ENCODE measurements at regions not wholly inside any gene's neighbourhood (a gene's known extent, or its start where the extent isn't known, plus 50 kb on each side); places are given as distances from the start of the nearest gene placed in this dataset.
"Not testable (repeated sequence)": the region's sequence is repeated elsewhere in the genome, so short reads cannot be mapped to it uniquely, and the experiment has no call there.

DNA sequence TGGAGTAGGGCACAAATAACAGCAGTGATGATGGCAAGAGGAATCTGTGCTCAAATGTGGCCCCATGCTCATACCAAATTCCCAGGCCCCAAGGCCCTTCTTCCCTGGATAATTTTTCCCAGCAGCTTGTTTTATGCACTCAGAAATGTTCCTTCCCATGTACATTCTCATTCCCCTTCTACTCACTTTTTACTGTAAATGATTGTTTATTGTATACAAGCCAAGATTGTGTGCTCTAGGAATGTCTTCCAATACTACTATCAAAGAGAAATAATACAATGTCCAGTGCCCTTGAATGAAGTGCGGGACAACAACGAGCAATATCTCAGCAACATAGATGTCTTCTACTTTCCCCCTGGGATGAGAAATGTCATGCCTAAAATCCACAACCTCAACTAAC is 201.6 kb downstream of the ICOS start:
- TF ChIP-seq, protein P1, sequence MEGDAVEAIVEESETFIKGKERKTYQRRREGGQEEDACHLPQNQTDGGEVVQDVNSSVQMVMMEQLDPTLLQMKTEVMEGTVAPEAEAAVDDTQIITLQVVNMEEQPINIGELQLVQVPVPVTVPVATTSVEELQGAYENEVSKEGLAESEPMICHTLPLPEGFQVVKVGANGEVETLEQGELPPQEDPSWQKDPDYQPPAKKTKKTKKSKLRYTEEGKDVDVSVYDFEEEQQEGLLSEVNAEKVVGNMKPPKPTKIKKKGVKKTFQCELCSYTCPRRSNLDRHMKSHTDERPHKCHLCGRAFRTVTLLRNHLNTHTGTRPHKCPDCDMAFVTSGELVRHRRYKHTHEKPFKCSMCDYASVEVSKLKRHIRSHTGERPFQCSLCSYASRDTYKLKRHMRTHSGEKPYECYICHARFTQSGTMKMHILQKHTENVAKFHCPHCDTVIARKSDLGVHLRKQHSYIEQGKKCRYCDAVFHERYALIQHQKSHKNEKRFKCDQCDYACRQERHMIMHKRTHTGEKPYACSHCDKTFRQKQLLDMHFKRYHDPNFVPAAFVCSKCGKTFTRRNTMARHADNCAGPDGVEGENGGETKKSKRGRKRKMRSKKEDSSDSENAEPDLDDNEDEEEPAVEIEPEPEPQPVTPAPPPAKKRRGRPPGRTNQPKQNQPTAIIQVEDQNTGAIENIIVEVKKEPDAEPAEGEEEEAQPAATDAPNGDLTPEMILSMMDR (IDR thresholded peaks at IDR 0.05; ENCODE audit: borderline replicate concordance, insufficient read depth, low read depth, low read length): no peak
- no peak overlapping the region for H3K4me3 ChIP-seq (ENCODE audit: low read depth, low read length)

DNA sequence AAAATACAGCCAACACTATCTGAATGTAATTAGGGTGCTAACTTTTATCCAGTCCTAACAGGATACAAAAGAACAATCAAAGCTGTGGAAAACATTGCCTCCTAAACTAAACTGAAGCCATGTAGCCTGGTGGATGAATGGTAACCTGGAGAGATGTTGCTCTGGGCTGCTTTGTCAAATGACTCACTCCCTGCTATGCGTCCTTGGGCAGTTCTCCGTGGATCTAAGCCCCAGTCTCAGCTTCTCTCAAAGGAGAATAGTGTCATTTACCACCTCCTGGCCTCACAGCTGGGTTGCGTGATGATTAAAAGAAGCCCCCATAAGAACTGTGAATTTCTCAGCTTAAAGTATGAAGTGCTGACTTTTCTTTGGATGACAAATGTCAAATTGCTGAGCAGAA is 203.7 kb downstream of the ICOS start:
- no peak overlapping the region for H3K4me3 ChIP-seq (ENCODE audit: low read depth, low read length)
- TF ChIP-seq, protein P1 (IDR thresholded peaks at IDR 0.05; ENCODE audit: borderline replicate concordance, insufficient read depth, low read depth, low read length): no peak

DNA sequence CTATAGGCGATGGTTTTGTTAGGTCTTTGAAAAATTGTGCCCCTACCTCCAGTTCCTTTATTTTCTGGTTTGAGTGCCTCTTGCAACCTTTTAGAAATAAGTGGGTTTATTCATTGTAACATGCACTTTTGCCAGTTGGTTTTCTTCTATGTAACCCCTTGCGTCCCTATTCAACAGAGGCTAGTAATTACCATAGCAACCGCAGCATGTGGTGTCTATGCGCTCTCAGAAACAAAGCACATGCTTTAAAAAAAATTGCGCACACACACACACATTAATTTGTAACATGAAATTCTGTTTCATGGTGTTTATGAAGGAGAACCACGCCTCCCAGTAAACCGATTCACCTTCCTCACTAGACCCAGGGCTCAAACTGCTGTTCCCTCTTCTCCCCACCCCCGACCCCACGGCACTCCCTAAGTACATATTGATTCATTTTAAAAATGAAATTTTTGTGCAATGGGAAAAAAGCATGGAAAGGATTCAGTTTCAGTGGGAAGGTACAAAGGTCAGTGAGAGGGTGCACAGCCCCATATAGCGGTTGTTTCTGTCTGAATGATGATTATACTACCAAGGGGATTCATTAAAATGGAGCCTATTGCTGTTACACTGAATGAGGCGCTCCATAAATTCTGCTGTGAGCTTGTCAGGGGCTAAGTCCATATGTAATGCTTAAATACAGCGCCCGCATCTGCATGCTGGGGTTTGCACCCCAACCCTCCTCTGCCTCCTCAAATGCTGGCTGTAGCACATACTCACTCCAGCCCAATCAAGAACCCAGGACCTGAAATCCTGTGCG is 206.9 kb downstream of the ICOS start:
- TF ChIP-seq, protein P1 (IDR thresholded peaks at IDR 0.05; ENCODE audit: borderline replicate concordance, insufficient read depth, low read depth, low read length): no peak
- no peak overlapping the region for H3K4me3 ChIP-seq (ENCODE audit: low read depth, low read length)

DNA sequence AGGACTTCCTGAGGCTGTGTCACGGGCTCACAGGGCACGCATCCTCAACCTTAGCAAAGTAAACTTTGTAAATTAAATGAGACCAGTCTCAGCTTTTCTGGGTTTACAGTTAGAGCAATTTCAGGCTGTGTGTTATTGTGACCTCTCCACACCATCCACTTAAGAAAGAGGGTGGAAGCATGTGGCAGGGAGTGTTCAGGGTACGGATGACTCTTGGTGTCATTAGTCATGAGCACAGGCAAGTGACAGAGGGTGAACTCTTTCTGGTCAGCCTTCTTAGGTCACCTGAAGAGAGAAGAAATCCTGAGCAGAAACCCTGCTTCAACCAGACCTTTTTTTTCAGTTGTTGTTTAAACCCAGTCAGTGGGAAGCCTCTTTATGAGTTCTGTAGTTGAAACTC is 207.9 kb downstream of the ICOS start:
- H3K4me3 ChIP-seq (ENCODE audit: low read depth, low read length): no peak overlapping the region
- TF ChIP-seq, protein P1 (IDR thresholded peaks at IDR 0.05; ENCODE audit: borderline replicate concordance, insufficient read depth, low read depth, low read length): no peak

DNA sequence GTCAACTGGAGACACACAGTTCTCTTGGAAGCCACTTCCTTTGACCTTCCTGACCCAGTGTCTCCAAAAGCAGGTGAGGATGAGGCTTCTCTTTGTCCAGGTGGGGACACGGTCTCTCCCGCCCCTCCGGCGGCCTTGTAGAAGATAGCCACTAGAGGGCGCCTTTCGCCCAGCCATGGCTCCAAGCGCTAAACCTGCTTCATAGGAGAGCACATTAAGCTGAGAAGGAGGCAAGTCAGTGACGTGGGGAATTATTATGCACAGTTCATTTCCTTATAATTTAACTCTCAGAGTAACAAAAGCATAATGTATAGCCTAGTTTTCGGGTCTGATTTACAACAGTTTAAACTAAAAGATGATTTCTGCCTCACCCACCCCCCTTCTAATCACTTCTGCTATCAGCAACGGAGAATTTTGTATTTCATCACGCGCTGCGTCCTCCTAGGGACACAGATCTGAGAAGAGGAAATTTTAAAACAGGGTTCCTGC is 208.7 kb downstream of the ICOS start:
- TF ChIP-seq, protein P1 (IDR thresholded peaks at IDR 0.05; ENCODE audit: borderline replicate concordance, insufficient read depth, low read depth, low read length): peak; percentile 96
- no peak overlapping the region for H3K4me3 ChIP-seq (ENCODE audit: low read depth, low read length)

DNA sequence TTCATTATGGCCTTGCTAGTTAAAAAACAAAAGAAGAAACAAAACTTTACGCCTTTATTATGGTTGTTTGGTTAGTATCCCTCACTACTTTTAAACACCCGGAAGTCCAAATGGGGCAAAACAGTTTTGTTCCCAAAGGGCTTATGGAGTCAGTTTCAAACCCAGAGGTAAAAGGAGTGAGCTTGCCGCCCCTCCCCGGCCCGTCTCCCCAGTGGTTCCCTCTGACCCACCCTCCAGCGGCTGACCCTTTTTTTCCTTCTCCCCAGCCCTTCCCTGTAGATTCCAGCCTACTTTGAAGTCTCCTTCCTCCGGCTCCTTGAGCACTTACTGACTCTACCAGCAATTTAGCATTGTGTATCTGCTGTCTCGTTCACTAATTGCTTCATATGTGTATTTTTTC is 209.2 kb downstream of the ICOS start:
- TF ChIP-seq, protein P1 (IDR thresholded peaks at IDR 0.05; ENCODE audit: borderline replicate concordance, insufficient read depth, low read depth, low read length): no peak
- H3K4me3 ChIP-seq (ENCODE audit: low read depth, low read length): no peak overlapping the region

DNA sequence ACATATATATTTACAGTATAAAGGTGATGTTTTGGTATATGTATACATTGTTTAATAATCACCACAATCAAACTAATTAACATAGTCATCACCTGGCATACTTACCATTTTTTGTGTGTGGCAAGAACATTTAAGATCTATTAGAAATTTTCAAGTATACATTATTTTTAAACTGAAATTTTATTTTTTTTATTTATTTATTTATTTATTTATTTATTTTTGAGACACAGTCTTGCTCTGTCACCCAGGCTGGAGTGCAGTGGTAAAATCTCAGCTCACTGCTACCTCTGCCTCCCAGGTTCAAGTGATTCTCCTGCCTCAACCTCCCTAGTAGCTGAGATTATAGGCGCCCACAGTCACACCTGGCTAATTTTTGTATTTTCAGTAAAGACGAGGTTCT is 210.5 kb downstream of the ICOS start:
- H3K4me3 ChIP-seq (ENCODE audit: low read depth, low read length): not testable (repeated sequence)

Data from GM12875 (cell line).